PC-3 (cell line): ENCODE measurements at regions not wholly inside any gene's neighbourhood (a gene's known extent, or its start where the extent isn't known, plus 50 kb on each side); places are given as distances from the start of the nearest gene placed in this dataset.
A peak's percentile ranks its signal among the peaks of the same experiment; 100 is the strongest.

Source experiments
- ATAC-seq: fragments of 200-7000 bp; cut with Tn5 transposase; 2 replicates; pipeline ENCODE4 v1.9.1; 2020; ENCODE audit warnings: mild to moderate bottlenecking, moderate library complexity
- BruUV-seq: library from RNA; stranded (reverse); fragments of 400-500 nt; replicated peaks from 2 replicates; lab custom pipeline; 2021; lab: Mats Ljungman, UMichigan
- CTCF ChIA-PET: fragments of 300-600 bp; sonication (Branson Sonifier 250); formaldehyde crosslinking; loops from one replicate; lab custom pipeline; 2022; ENCODE audit warnings: antibody characterized with exemption; lab: Charles Lee
- POLR2A ChIA-PET: fragments of 300-600 bp; sonication (Branson Sonifier 250); formaldehyde crosslinking; loops from one replicate; lab custom pipeline; 2022; ENCODE audit warnings: antibody characterized with exemption; ENCODE audit not compliant: unreplicated experiment; lab: Charles Lee
- DNase-seq: peaks from one replicate; pipeline ENCODE4 v3.0.0-alpha.2; 2015
- H2AFZ ChIP-seq: fragments of 300-600 bp; sonication (generic); 2 replicates; pipeline ENCODE4 v1.6.0; 2016; ENCODE audit warnings: antibody characterized with exemption, low read length
- H3F3A ChIP-seq: fragments of 300-600 bp; sonication (generic); one replicate; pipeline ENCODE4 v1.6.0; 2017; ENCODE audit warnings: antibody characterized with exemption, low read length, control low read depth, mild to moderate bottlenecking; ENCODE audit not compliant: unreplicated experiment
- H3K27ac ChIP-seq: fragments of 300-600 bp; sonication (generic); 2 replicates; pipeline ENCODE4 v1.5.1; 2016; ENCODE audit warnings: mild to moderate bottlenecking, low read length
- H3K27me3 ChIP-seq: fragments of 300-600 bp; sonication (generic); 2 replicates; pipeline ENCODE4 v1.6.1; 2016; ENCODE audit warnings: low read length, mixed read lengths
- H3K36me3 ChIP-seq: fragments of 300-600 bp; sonication (generic); 2 replicates; pipeline ENCODE4 v1.6.1; 2016; ENCODE audit warnings: low read depth, mixed run types, low read length, mixed read lengths
- H3K4me1 ChIP-seq: fragments of 300-600 bp; sonication (generic); 2 replicates; pipeline ENCODE4 v1.5.1; 2016; ENCODE audit warnings: low read length; ENCODE audit not compliant: insufficient read depth
- H3K4me2 ChIP-seq: fragments of 300-600 bp; sonication (generic); 2 replicates; pipeline ENCODE4 v1.6.0; 2016; ENCODE audit warnings: low read length
- H3K4me3 ChIP-seq: fragments of 300-600 bp; sonication (generic); 2 replicates; pipeline ENCODE4 v1.5.1; 2016; ENCODE audit warnings: mild to moderate bottlenecking, low read length, mixed read lengths
- H3K79me2 ChIP-seq: fragments of 300-600 bp; sonication (generic); 2 replicates; pipeline ENCODE4 v1.6.1; 2017; ENCODE audit warnings: low read length, mixed read lengths
- H3K9ac ChIP-seq: fragments of 300-600 bp; sonication (generic); 2 replicates; pipeline ENCODE4 v1.6.0; 2016; ENCODE audit warnings: mild to moderate bottlenecking, low read length
- H3K9me2 ChIP-seq: fragments of 300-600 bp; sonication (generic); replicated peaks from 2 replicates; pipeline ENCODE4 v1.6.1; 2016; ENCODE audit warnings: mixed run types, low read length, mixed read lengths
- H3K9me3 ChIP-seq: fragments of 300-600 bp; sonication (generic); 2 replicates; pipeline ENCODE4 v1.6.1; 2016; ENCODE audit warnings: low read length, mixed read lengths
- H4K20me1 ChIP-seq: fragments of 300-600 bp; sonication (generic); 2 replicates; pipeline ENCODE4 v1.6.1; 2016; ENCODE audit warnings: low read length, mixed read lengths
- CTCF ChIP-seq: fragments of 300-600 bp; sonication (generic); conservative IDR thresholded peaks from 2 replicates; pipeline ENCODE4 v1.5.1; 2017; ENCODE audit warnings: antibody characterized with exemption, low read depth, mild to moderate bottlenecking, low read length
- EZH2 ChIP-seq: fragments of 300-600 bp; sonication (generic); IDR thresholded peaks from one replicate; pipeline ENCODE4 v1.6.1; 2017; ENCODE audit warnings: antibody characterized with exemption, mild to moderate bottlenecking, low read length; ENCODE audit not compliant: unreplicated experiment
- EZH2phosphoT487 ChIP-seq: fragments of 300-600 bp; sonication (generic); IDR thresholded peaks from 2 replicates; pipeline ENCODE4 v1.6.1; 2018; ENCODE audit warnings: mild to moderate bottlenecking, antibody characterized with exemption, low read length, borderline replicate concordance
- intact Hi-C: fragments of 100-400 bp; cut with micrococcal nuclease; formaldehyde crosslinking; loops from 2 replicates; pipeline ENCODE4 v1.9.0; 2023

GRCh38 chr1:22256213-22256512 lies 113.3 kb upstream of the WNT4 start:
- intact Hi-C loops: no loop called here

DNA sequence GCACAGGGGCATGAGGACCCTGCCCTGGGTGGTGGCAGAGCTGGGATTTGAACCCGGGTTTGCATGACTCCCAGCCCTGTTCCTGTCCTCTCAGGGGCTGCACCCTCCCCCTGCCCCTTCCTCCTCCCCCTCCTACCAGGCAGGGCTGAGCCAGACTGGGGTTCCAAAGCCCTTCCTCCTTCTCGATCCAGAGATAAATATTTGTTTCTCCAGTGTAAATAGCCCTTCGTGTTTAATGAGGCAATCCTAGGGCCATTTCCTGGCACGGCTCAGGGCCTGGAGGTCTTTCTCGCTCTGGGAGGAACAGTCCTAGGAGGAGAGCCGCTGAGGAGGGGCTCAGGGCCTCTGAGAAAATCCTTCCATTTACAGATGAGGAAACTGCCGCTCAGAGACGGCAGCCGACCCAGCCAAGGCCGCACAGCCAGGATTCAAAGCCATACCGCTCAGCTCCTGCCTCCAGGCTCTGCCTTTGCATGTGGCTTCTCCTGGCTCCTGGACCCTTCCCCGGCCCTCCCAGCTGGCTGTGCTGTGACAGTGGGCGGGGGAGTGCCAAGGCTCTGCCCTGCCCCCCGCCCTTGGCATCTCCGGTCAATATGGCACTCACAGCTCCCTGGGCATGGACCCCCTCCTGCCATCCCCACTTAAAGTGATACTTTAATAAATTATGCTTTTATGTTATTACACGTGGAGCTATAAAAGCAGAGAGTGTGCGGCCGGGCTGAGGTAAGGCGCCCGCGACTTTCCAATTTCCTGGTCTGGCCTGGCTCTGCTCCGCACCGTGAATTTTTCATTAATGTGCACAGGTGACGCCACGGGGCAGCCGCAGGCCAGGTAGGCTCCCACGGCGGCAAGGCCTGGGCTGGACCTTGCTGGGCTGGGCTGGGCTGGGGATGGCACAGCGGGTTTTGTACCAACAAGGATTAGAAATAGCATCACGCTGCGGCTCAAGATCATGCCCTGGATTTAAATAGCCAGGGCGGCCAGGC lies 114.7 kb upstream of the WNT4 start:
- Histone ChIP-seq H3K9me2 (no peaks in the 10 kb centered on the region), H3K4me1 (peaks cover 48% of the 10 kb centered on the region), H3K9me3 (no peaks in the 10 kb centered on the region), H4K20me1 (no peaks in the 10 kb centered on the region), H3K9ac (no peak overlapping the region), H3K27ac (no peak overlapping the region; the same call in 1 of the 2 replicates), H2AFZ (peak overlapping the region; percentile 75), H3F3A (no peaks in the 10 kb centered on the region), H3K27me3 (no peaks in the 10 kb centered on the region), H3K4me3 (no peak overlapping the region), H3K4me2 (peak overlapping the region; percentile 60), H3K79me2 (no peaks in the 10 kb centered on the region), H3K36me3 (no peaks in the 10 kb centered on the region)
- no TSS peak for BruUV-seq
- POLR2A ChIA-PET: no interaction called here
- TF ChIP-seq EZH2 (no peak), EZH2phosphoT487 (no peak), CTCF (no peak)
- ATAC-seq (peak; percentile 43), DNase-seq (peak; percentile 50)
- CTCF ChIA-PET: no interaction called here
- intact Hi-C loops: no loop called here

More at GRCh38 chr1:22256213-22256512, 113.3 kb upstream of the WNT4 start:
- H3K4me3 ChIP-seq: no peak overlapping the region
- CTCF ChIA-PET: no interaction called here
- H3F3A ChIP-seq: no peaks in the 10 kb centered on the region
- H3K27me3 ChIP-seq: no peaks in the 10 kb centered on the region
- no peaks in the 10 kb centered on the region for H4K20me1 ChIP-seq
- TF ChIP-seq EZH2 (no peak), EZH2phosphoT487 (no peak)
- ATAC-seq (no peak), DNase-seq (no peak)
- no peaks in the 10 kb centered on the region for H3K36me3 ChIP-seq
- no peak overlapping the region for H2AFZ ChIP-seq
- H3K9ac ChIP-seq: no peak overlapping the region
- no peaks in the 10 kb centered on the region for H3K9me3 ChIP-seq
- no peak overlapping the region for H3K27ac ChIP-seq
- BruUV-seq: no TSS peak
- no peaks in the 10 kb centered on the region for H3K79me2 ChIP-seq
- H3K9me2 ChIP-seq: no peaks in the 10 kb centered on the region
- no peak overlapping the region for H3K4me2 ChIP-seq
- POLR2A ChIA-PET: no interaction called here
- peaks cover 52% of the 10 kb centered on the region for H3K4me1 ChIP-seq

- no peaks in the 10 kb centered on the region for H3K9me3 ChIP-seq
- peaks cover 38% of the 10 kb centered on the region for H3K4me1 ChIP-seq
- ChIA-PET CTCF (no interaction called here), POLR2A (no interaction called here)
- H3K4me3 ChIP-seq: no peak overlapping the region
- peak overlapping the region; percentile 51; the same call in 1 of the 2 replicates for H3K9ac ChIP-seq
- no peak overlapping the region for H2AFZ ChIP-seq
- H3K27ac ChIP-seq: peak overlapping the region; percentile 74
- no peaks in the 10 kb centered on the region for H3F3A ChIP-seq
- peak overlapping the region; percentile 62; the same call in 1 of the 2 replicates for H3K4me2 ChIP-seq
- no peaks in the 10 kb centered on the region for H3K27me3 ChIP-seq
- intact Hi-C loops: no loop called here
- no peaks in the 10 kb centered on the region for H4K20me1 ChIP-seq
- BruUV-seq: no TSS peak
- H3K9me2 ChIP-seq: no peaks in the 10 kb centered on the region
- DNase-seq (no peak), ATAC-seq (no peak)
- no peaks in the 10 kb centered on the region for H3K36me3 ChIP-seq
- TF ChIP-seq EZH2phosphoT487 (no peak), EZH2 (no peak)
- H3K79me2 ChIP-seq: no peaks in the 10 kb centered on the region
Measured at GRCh38 chr1:22258698-22259097, 115.8 kb upstream of the WNT4 start.
